Fibroblast of skin of right quadriceps (primary cell): ENCODE measurements at regions not wholly inside any gene's neighbourhood (a gene's known extent, or its start where the extent isn't known, plus 50 kb on each side); places are given as distances from the start of the nearest gene placed in this dataset.

Experiments used
- DNase-seq: peaks from one replicate; pipeline ENCODE4 v3.0.0-alpha.2; 2013

DNA sequence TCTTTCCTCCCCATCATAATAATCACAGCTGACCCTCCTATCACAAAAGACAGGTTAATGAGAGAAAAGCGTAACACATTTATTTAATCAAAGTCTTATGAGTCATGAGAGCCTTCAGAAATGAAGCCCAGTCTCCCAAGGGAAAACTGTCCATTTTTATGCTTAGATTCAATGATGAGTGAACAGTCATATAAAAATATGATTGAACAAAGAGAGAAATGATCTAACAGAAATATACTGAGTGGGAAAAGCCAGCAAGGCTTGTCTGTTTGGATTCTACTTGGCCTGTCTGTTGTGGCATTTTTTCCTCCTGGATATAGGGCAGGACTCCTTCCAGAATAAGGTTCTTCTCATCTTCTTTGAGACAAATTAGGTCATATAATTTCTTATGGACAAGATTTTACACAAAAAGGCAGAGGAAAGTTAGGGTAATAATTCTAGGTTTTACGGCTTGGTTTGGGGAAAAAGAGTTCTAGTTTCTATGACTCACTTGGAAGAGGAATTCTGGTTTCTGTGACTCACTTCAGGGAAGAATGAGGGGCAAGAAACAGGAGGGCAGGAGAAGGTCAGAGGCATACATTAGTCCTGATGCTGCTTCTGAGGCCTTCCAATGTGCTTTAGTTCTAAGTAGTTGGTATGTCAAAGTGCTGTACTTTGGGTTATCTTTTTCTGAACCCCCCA, 534.2 kb downstream of the ZIC1 start:
- DNase-seq, result peak; percentile 96

DNA sequence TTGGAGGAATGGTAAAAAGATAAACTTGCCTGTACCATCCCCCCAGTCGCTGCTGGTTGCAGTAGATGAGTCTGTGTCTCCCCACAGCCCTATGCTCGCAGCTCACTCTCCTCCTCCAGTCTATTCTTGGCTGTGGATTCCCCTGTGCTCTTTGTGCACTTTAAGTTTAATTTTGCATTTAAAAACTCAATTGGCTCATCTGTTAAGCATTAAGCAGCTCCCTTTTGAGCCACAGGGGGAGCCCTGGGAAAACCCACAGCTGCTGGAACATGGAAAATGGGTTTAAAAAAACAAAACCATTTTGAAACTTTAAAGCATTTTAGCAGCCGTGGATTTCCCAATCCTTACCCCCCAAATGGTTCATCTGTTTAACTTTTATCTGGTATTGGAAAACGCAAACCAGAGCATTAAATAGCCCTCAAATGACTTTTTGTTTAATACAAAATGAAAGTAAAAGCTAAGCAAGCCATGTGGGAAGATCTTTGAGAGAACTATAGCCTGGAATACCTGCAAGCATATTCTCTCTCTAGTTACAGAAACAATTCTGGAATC, 536.9 kb downstream of the ZIC1 start:
- peak; percentile 97 for DNase-seq

DNA sequence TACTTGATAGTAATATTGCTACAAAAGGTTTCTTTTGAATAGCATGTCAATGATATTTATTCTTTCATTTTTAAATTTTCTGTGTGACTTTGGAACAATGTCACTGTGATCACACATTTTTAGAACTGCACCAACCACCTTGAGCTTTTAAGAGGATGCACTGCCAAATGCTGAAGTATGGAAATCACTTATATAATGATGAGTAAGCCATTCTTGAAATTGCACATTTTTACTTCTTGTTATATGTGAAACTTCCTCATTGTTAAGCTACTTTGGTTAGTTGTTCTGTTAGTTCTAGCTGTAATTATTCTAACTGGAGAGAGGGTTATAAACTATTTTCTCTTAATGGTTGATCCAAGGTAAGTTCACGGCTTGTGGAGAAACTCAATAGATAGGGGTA, 547.5 kb downstream of the ZIC1 start:
- DNase-seq, result no peak

DNA sequence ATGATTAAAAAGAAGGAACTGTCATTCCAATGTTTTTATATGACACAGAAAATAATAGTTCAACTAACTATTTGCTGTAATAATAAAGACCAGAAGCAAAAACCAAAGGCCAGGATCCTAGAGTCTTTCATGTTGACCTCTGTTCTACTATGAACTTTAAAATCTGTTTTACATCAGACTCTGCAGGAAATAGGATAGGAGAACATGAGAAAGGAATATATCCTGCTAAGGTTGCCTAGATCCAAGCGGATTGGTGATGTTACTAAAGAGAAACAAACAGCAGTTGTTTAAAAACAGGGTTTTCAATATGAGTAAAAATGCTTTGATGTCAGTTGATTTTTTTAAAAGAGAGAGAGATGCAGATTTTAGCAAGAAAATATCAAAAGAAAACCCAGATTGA, 549.6 kb downstream of the ZIC1 start:
- DNase-seq, result no peak

DNA sequence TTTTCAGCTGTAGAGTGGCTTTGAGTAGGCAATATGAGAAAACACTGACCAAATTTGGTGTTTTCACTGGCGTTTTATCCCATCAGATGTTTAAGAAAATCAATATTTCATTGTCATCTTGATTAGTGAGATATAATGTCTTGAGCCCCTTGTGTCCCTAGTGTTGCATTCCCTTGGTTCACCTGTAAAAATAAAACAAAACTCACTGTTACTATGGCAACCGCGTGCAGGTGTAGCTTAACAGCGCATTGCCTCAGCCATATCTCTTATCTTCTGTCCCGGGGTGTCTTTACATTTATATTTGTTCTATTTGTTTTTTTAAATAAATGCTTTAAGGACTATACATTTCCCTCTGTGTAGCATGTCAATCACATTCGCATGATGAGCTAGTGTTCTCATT, 551.6 kb downstream of the ZIC1 start:
- DNase-seq, result no peak

DNA sequence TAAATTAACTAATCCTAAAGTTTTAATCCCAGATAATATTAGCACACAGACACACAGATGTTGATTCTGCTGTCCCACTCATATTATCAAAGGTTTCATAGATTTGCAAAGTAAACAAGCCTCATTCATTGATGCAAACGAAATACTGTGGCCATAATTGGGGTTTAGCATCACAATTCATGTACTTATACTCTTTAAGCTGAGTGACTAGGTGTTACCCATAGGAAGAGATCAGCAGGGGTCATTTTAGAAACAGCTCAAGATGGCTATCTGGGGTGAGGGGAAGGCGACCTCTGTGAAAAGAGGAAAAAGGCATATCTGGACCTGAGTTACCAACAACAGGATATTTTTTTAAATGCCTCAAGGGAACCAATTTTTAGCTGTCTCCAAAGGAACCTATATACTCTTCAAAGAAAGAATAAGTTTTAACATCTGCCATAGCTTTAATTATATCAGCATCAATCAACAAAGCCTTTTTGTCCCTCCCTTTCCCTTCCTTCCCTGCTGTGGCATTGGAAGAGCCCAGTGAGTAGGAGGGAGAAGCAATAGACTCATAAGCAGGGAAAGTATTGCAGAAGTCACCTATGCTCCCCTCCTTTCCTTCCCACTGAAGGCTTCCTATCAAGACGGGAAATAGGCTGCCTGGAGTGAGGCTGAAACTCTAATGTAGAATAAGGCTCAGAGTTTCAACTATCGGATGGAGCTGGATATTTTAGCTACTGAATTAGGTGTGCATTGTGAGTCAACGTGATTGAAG, 553.4 kb downstream of the ZIC1 start:
- DNase-seq, result no peak

DNA sequence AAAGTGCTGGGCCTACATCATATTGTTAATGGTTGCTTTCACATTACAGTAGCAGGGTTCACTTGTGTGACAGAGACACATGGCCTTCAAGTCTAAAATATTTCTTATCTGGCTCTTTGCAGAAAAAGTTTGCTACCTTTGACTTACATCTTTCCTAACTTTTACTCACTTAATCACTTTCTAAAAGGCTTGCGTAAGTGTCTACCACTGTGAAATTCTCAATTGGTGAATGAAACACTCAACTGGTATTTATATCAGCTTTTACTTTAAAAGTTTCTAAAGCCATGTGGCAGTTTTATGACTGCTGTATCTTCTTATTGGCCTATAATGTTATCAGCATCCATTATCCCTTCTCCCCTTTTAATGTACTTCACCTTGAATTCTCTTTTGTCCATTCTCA, 554.5 kb downstream of the ZIC1 start:
- peak; percentile 19 for DNase-seq

DNA sequence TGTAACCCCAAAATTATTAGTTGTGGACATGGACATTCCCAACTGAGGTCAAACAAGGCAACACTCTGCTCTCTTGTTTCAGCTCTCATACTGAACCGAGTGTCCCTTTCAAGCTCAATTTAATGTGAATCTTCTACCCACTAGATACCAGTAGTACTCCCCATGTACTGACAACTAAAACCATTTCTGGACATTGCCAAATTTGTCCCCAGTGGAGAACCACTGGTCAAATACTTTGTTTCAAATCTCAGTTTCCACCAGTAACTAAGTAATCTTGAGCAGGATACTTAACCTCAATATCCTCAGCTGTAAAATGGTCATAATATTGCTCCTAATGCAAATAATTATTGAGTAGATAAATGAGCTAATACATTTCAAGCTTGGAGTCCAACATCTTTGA, 566.0 kb downstream of the ZIC1 start:
- no peak for DNase-seq

DNA sequence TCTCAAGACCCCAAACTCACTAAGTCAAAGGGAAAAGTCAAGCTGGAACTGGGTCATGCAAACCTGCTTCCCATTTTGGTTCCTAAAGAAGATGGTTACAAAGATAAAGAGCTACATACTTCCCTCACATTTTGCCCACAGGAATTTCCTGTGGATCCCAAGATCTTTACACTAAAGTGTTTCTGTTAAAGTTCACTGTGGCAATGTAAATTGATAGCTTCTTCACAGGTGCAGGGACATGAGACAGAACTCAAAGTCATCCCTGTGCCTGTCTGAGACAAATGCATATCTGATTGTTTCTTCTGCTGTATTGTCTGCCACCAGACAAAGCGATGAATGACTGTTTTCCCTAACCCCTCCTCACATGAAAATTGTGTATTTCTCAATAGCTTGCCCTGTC, 567.8 kb downstream of the ZIC1 start:
- DNase-seq, result peak; percentile 22

DNA sequence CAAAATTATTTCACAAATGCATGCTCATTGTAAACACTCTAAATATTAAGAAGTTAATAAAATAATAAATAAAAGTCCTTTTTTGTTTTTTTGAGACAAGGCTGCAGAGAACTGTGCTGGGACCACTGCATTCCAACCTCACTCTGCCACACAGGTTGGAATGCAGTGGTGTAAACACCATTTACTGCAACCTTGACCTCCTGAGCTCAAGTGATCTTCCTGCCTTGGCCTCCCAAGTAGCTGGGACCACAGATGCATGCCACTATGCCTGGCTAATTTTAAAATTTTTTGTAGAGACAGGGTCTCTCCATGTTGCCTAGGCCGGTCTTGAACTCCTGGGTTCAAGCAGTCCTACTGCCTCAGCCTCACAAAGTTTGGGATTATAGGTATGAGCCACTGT, 578.4 kb downstream of the ZIC1 start:
- no peak for DNase-seq

DNA sequence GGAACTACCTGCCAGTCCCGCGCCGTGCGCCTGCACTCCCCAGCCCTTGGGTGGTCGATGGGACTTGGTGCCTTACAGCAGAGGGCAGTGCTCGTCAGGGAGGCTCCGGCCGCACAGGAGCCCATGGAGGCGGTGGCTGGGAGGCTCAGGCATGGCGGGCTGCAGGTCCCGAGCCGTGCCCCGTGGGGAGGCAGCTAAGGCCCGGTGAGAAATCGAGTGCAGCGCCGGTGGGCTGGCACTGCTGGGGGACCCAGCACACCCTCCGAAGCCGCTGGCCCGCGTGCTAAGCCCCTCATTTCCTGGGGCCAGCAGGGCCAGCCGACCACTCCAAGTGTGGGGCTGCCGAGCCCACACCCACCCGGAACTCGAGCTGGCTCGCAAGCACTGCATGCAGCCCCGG, 580.2 kb downstream of the ZIC1 start:
- no peak for DNase-seq

DNA sequence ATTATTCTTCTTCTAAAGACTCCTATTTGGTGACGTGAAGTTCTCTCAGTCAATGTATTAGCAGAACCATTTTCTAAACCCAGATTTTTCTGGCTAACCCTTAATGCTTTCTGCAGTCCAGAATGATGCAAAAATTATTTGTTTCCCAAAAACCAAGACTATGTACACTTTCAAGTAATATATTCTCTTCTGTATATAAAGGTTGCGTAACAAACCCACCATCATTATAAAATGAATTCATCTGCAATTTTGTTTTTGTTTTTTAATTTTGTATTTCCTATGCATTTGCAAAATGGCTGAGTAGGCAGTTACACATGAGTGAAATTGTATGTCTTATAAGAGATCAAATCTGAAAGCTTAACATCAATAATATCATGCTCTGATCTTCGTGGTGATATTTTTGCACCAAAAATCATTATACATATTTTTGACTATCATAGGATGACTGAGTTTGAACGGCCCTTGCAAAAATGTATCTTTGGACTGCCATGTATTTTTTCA, 593.6 kb downstream of the ZIC1 start:
- no peak for DNase-seq

DNA sequence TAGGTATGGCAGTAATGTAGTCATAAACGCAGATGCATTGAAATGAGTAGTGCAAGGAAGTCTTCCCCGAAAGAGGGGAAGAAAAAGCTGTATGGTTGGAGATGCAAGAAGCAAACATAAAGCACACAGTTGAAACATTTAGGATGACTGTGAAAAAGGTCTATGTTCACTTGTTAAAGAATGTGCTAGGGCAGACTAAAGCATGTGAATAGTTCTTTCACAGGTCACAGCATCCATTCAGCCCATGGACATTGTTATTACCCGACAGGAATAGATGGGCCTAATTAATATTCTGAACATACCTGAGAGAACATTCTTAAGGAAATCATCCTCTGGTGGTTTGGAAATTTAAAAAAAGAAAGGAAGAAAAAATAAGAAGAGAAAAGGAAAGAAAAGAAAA, 595.2 kb downstream of the ZIC1 start:
- DNase-seq, result no peak

DNA sequence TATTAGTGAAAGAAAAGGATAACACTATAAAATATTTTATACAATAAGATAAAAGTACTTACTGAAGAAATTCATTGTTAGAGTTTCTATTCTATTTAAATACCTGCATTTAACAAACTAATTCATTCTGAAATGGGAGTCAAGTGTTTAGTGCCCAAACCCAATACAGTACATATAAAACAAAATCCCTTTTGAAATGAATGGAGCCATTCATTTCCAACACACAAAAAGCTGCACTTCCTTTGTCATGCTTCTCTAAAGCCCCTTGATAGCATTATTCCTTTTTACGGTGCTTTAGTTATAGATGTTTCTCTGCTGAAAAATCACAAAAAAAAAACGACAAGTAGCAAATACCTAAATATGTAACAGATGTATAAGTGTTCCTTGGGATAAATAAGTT, 596.3 kb downstream of the ZIC1 start:
- DNase-seq, result no peak

DNA sequence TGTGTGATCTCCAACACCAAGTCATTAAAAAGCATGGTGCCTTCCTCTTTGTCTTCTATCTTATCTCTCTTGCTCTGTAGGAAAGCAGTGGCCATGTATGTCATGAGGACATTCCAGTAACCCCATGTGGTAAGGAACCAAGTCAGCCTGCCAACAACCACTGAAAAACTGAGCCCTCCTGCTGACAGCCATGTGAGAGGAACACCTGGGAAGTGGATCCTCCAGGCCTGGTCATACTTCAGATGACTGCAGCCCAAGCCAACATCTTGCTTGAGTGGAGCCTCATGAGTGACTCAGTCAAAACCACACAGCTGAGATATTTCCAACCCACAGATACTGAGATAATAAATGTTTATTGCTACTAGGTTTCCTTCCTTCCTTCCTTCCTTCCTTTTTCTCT, 597.3 kb downstream of the ZIC1 start:
- DNase-seq, result peak; percentile 74

DNA sequence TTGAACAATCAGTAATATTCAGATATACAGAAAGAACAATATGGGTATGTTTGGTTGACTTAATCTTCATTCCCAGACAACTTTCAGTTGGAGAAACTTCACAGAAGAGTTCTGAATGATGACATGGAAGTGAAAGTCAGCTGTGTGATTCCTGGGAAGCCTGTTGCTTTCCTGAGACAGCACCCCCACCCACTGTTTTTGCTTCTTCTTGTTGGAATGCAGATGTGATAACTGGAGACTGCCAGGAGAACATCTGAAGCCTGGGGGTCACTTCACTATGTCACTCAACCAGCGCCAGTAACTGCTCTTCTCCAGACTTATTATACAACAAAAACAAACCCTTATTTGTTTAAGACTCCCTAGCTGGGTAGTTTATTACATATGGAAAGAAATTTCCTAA, 599.4 kb downstream of the ZIC1 start:
- DNase-seq, result no peak

DNA sequence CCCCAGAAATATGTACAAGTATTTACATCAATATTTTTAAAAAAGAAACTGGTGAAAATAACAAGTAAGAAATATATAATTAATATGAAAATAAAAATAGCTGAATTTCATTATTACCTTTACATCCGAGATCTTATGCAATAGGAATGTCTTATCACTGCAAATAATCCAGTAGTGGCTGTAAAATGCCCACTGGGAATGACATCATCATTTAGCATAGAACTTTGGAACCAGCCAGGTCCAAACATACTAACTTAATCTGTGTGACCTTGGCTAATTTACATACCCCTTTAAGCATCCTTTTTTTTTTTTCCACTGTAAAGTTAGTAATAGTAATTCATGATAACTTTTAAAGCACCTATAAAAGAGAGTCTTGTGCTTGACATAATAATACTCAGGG, 611.7 kb downstream of the ZIC1 start:
- DNase-seq, result no peak

DNA sequence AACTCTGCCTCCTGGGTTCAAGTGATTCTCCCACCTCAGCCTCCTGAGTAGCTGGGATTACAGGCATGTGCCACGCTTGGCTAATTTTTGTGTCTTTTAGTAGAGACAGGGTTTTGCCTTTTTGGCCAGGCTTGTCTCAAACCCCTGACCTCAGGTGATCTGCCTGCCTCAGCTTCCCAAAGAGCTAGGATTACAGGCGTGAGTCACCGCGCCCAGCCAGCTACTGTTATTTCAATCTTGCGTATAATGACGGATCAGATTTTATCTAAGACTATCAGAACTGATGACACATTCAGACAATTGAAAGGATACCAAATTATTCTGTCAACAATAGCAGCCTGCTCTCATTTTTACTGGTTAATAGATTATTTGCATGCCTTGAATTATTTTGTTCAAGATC, 612.2 kb downstream of the ZIC1 start:
- DNase-seq, result peak; percentile 25

DNA sequence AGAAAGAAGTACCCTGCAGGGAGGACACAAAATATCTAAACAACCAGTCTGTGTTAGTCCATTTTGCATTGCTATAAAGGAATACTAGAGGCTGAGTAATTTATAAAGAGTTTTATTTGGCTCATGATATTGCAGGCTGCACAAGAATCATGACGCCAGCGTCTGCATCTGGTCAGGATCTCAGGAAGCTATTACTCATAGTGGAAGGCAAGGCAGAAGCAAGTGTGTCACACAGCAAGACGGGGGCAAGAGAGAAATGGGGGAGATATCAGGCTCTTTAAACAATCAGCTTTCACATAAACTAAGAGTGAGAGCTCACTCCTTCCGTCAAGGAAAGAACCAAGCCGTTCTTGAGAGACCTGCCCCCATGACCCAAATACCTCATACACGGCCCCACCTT, 614.8 kb downstream of the ZIC1 start:
- peak; percentile 83 for DNase-seq

DNA sequence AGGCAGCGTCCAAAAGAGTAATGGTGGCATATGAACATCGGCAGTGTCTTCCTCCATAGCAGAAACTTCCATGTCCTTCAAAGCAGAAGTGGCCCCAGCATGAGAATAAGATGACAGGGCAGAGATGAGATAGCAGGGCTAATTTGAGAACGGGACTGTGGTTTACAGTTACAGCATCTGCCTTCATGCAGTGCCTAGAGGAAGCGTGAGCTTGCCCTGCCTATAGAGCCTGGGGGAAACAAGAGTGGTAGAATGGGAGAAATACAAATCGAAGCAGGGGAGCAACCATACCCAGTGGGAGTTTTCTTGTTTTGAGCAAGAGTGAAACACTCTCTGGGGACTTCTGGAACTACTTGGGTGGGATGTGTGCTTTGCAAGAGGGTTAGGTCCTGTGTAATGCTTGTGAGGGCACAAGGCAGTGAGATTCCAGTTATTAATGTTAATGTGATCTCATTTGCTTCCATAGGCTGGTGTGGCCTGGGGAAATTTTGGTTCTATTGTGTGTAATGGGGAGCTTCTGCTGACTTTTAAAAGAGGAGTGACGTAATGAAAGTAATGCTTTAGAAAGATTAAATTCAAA, 616.9 kb downstream of the ZIC1 start:
- no peak for DNase-seq

DNA sequence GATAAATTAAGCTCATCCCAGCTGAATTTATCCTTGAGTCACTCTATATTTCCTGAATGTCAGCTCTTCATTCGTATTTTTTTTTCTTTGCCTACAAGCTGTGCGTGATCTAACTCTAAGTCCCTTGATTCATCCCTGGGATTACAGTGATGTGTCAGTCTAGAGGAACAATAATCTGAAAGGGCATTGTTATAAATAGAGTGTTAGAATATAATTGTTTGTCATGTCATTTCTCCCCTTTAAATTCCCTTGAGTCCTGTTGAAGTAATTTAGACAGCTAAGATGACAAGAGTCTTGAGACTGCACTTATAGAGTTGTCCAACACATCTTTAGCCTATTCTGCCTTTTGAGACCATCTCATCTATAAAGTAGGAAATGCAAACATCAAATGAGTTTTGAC, 621.8 kb downstream of the ZIC1 start:
- DNase-seq, result no peak

DNA sequence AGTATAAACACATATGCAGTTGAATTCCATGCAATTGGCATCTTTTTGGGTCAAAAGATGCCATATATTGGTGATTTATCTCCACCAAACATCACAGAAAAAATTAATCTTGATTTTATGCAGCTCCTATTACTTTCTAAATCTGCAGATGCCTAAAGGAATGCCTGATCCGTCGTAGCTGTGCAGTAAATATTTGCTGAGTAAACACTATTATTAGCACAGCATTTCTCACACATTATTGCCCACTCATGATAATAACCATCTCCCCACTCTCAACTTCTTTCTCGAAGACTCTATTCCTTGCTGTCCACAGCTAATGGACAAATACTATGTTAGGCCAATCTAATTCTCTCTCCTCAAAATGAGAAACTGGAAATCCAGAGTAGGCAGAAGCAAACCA, 625.2 kb downstream of the ZIC1 start:
- no peak for DNase-seq

DNA sequence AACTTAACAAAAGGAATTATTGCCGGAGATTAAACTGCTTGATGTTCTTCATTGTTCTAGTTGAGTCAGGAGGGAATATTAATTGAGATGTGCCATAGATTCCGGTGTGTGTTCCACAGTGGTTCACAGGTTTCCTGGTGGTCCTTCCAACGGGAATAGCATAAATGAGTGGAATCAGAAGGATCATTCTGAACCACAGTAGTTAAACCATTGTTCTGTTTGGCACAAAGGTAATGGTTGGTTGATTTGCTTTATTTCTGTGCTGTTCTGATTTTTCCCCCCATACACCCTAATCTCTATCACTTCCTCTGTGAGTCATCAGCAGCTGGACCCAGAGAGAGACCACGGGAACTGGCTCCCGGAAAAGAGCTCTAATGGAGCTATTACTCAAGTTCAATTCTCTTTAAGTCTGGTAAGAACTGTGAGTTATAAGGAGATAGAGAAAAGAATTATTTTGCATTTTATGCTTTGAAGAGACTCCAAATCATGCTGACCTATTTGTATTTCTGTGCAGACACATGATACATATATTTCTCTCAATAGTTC, 627.2 kb downstream of the ZIC1 start:
- DNase-seq, result peak; percentile 34
